ENCODE measurements at regions not wholly inside any gene's neighbourhood (a gene's known extent, or its start where the extent isn't known, plus 50 kb on each side); places are given as distances from the start of the nearest gene placed in this dataset.
"Not testable (repeated sequence)": the region's sequence is repeated elsewhere in the genome, so short reads cannot be mapped to it uniquely, and the experiment has no call there.

DNA sequence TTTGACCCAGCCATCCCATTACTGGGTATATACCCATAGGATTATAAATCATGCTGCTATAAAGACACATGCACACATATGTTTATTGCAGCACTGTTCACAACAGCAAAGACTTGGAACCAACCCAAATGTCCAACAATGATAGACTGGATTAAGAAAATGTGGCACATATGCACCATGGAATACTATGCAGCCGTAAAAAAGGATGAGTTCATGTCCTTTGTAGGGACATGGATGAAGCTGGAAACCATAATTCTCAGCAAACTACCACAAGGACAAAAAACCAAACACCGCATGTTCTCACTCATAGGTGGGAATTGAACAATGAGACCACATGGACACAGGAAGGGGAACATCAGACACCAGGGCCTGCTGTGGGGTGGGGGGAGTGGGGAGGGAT is 129.4 kb upstream of the ZNF366 start:
- H3K27me3 ChIP-seq (ENCODE audit: control insufficient read depth, insufficient read depth, low read length); H3K27ac ChIP-seq (ENCODE audit: low read depth, low read length); H3K9ac ChIP-seq (ENCODE audit: low read depth, low read length); H3K36me3 ChIP-seq (ENCODE audit: control insufficient read depth, insufficient read depth, low read length); H3K9me3 ChIP-seq (ENCODE audit: control insufficient read depth, insufficient read depth, low read length); H3K4me3 ChIP-seq (ENCODE audit: low read depth, low read length): not testable (repeated sequence)
- H3K4me1 ChIP-seq (ENCODE audit: control insufficient read depth, insufficient read depth, low read length): peaks cover 17% of the 10 kb centered on the region

DNA sequence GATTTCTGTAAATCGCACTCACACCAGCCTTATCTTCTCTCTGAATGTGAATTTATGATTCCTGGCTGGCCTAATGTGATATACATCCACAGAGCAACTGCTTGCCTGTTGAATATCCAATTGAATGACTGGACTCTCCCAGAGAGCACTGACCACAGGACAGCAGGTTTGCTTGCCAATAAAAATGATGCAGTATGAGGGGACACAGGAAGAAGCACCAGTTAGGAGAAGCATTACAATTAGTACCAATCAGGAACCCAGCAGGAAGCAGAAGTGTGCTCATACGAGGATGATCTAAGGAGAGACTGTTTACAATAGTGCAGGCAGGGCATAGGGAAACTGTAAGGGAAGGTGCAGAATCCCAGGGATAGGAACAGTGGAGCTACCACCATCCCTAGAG is 127.2 kb upstream of the ZNF366 start:
- H3K27me3 ChIP-seq (ENCODE audit: control insufficient read depth, insufficient read depth, low read length): no peaks in the 10 kb centered on the region
- H3K4me1 ChIP-seq (ENCODE audit: control insufficient read depth, insufficient read depth, low read length): peaks cover 17% of the 10 kb centered on the region
- no peaks in the 10 kb centered on the region for H3K36me3 ChIP-seq (ENCODE audit: control insufficient read depth, insufficient read depth, low read length)
- H3K9ac ChIP-seq (ENCODE audit: low read depth, low read length): no peak overlapping the region
- no peak overlapping the region for H3K27ac ChIP-seq (ENCODE audit: low read depth, low read length)
- H3K9me3 ChIP-seq (ENCODE audit: control insufficient read depth, insufficient read depth, low read length): no peaks in the 10 kb centered on the region
- no peak overlapping the region for H3K4me3 ChIP-seq (ENCODE audit: low read depth, low read length)

- no peak overlapping the region for H3K27ac ChIP-seq (ENCODE audit: low read depth, low read length)
- H3K9ac ChIP-seq (ENCODE audit: low read depth, low read length): no peak overlapping the region
- no peaks in the 10 kb centered on the region for H3K9me3 ChIP-seq (ENCODE audit: control insufficient read depth, insufficient read depth, low read length)
- H3K4me1 ChIP-seq (ENCODE audit: control insufficient read depth, insufficient read depth, low read length): peaks cover 17% of the 10 kb centered on the region
- no peaks in the 10 kb centered on the region for H3K27me3 ChIP-seq (ENCODE audit: control insufficient read depth, insufficient read depth, low read length)
- no peaks in the 10 kb centered on the region for H3K36me3 ChIP-seq (ENCODE audit: control insufficient read depth, insufficient read depth, low read length)
- H3K4me3 ChIP-seq (ENCODE audit: low read depth, low read length): no peak overlapping the region
Measured at GRCh38 chr5:72633649-72634048, 126.4 kb upstream of the ZNF366 start.

GRCh38 chr5:72633041-72633445 is 125.8 kb upstream of the ZNF366 start:
- H3K9ac ChIP-seq (ENCODE audit: low read depth, low read length): no peak overlapping the region
- peaks cover 17% of the 10 kb centered on the region for H3K4me1 ChIP-seq (ENCODE audit: control insufficient read depth, insufficient read depth, low read length)
- no peaks in the 10 kb centered on the region for H3K9me3 ChIP-seq (ENCODE audit: control insufficient read depth, insufficient read depth, low read length)
- H3K27ac ChIP-seq (ENCODE audit: low read depth, low read length): no peak overlapping the region
- no peak overlapping the region for H3K4me3 ChIP-seq (ENCODE audit: low read depth, low read length)
- H3K27me3 ChIP-seq (ENCODE audit: control insufficient read depth, insufficient read depth, low read length): no peaks in the 10 kb centered on the region
- no peaks in the 10 kb centered on the region for H3K36me3 ChIP-seq (ENCODE audit: control insufficient read depth, insufficient read depth, low read length)

DNA sequence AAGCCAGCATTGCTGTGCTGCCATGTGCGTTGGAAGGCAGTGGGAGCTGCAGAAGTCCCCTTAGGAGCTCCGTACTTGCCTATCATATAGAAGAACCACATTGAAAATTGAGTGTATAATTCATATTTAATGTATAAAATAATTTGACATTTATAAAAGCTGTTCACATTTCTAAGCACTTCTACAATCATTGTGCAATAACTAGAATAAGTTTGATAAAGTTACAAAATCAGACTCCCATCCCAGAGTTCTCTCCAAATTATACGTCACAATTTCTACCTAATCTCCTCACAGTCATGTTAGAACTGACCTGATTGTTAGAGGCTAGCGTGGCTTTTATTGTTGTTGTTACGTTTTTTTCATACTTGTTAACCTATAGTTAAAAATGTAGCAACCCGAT is 123.5 kb upstream of the ZNF366 start:
- Histone ChIP-seq H3K27me3 (ENCODE audit: control insufficient read depth, insufficient read depth, low read length) (no peaks in the 10 kb centered on the region), H3K4me3 (ENCODE audit: low read depth, low read length) (no peak overlapping the region), H3K36me3 (ENCODE audit: control insufficient read depth, insufficient read depth, low read length) (no peaks in the 10 kb centered on the region), H3K9me3 (ENCODE audit: control insufficient read depth, insufficient read depth, low read length) (no peaks in the 10 kb centered on the region), H3K27ac (ENCODE audit: low read depth, low read length) (no peak overlapping the region), H3K4me1 (ENCODE audit: control insufficient read depth, insufficient read depth, low read length) (peaks cover 17% of the 10 kb centered on the region), H3K9ac (ENCODE audit: low read depth, low read length) (no peak overlapping the region)

DNA sequence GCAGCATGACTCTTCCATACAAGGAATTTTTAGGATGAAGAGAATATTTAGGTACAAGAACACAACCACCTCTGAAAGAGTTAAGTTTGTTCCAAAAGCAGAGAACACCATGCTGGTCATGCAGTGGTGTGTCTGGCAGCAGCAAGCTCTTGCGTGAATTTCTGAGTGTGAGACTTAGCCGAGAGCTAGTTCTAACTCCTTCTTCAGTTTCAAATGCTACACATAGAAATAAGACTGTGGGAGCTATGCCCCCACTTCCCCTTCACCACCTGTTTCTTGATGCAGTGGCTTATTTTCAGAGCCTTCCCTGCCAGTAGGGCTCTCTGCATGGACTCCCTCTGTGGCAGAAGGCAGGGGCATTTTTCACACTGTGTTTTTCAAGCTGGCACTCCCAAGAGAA is 122.9 kb upstream of the ZNF366 start:
- H3K9ac ChIP-seq (ENCODE audit: low read depth, low read length): no peak overlapping the region
- peaks cover 17% of the 10 kb centered on the region for H3K4me1 ChIP-seq (ENCODE audit: control insufficient read depth, insufficient read depth, low read length)
- H3K27ac ChIP-seq (ENCODE audit: low read depth, low read length): no peak overlapping the region
- H3K4me3 ChIP-seq (ENCODE audit: low read depth, low read length): no peak overlapping the region
- no peaks in the 10 kb centered on the region for H3K27me3 ChIP-seq (ENCODE audit: control insufficient read depth, insufficient read depth, low read length)
- no peaks in the 10 kb centered on the region for H3K9me3 ChIP-seq (ENCODE audit: control insufficient read depth, insufficient read depth, low read length)
- H3K36me3 ChIP-seq (ENCODE audit: control insufficient read depth, insufficient read depth, low read length): no peaks in the 10 kb centered on the region

- Histone ChIP-seq H3K4me3 (ENCODE audit: low read depth, low read length) (no peak overlapping the region), H3K4me1 (ENCODE audit: control insufficient read depth, insufficient read depth, low read length) (peaks cover 8% of the 10 kb centered on the region; the same call in 1 of the 2 replicates), H3K27me3 (ENCODE audit: control insufficient read depth, insufficient read depth, low read length) (no peaks in the 10 kb centered on the region), H3K9ac (ENCODE audit: low read depth, low read length) (no peak overlapping the region), H3K36me3 (ENCODE audit: control insufficient read depth, insufficient read depth, low read length) (no peaks in the 10 kb centered on the region), H3K9me3 (ENCODE audit: control insufficient read depth, insufficient read depth, low read length) (no peaks in the 10 kb centered on the region), H3K27ac (ENCODE audit: low read depth, low read length) (no peak overlapping the region)
Measured at GRCh38 chr5:72628771-72629371, 121.7 kb upstream of the ZNF366 start.

DNA sequence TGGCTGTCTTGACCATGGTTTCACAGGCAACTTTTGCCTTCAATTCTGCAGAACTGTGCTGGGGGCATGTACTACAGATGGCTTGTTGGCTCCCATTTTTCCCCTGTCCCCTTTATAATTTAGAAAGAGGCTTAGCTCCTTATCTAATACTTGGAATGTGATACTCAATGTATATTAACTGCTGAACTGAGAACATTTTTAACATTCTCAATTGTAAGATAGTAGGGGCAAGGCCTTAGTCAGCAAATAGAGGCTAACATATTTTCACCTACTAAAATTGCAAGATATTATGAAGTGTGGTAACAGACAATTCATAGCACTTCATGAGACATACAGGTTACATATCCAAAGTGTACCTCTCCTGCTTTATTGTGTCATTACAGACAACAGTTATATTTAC is 118.1 kb upstream of the ZNF366 start:
- H3K27ac ChIP-seq (ENCODE audit: low read depth, low read length): no peak overlapping the region
- no peaks in the 10 kb centered on the region for H3K9me3 ChIP-seq (ENCODE audit: control insufficient read depth, insufficient read depth, low read length)

DNA sequence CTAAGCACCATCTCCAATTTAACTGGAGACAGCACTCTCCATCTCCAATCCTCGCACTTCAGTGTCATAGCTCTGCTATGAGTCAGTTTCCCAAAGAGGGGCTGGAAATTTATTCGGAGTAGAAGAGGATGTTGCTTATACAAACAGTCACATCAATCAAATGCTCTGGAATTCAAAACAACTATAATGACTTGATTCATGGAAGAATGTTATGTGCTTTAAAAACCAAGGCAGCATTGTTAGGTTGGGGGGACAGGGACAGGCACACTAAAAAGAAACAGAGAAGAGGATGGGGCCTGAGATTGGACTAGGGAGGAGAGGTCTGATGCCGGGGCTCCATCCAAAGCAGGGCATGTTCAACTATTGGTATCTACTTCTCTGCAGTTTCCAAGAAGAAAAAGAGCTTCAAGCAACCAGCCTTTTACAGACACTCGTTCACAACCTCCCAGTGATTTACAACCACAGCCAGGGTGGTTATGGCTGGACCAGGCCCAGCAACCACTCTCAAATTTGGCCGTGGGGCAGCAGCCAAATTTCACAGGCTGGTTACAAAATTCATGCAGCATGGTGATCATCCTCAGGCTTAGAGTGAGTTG is 117.5 kb upstream of the ZNF366 start:
- Histone ChIP-seq H3K27me3 (ENCODE audit: control insufficient read depth, insufficient read depth, low read length) (no peaks in the 10 kb centered on the region), H3K9ac (ENCODE audit: low read depth, low read length) (no peak overlapping the region), H3K27ac (ENCODE audit: low read depth, low read length) (no peak overlapping the region), H3K4me1 (ENCODE audit: control insufficient read depth, insufficient read depth, low read length) (no peaks in the 10 kb centered on the region), H3K36me3 (ENCODE audit: control insufficient read depth, insufficient read depth, low read length) (no peaks in the 10 kb centered on the region), H3K9me3 (ENCODE audit: control insufficient read depth, insufficient read depth, low read length) (no peaks in the 10 kb centered on the region), H3K4me3 (ENCODE audit: low read depth, low read length) (no peak overlapping the region)

More for the DNA sequence above, 118.1 kb upstream of the ZNF366 start:
- Histone ChIP-seq H3K9ac (ENCODE audit: low read depth, low read length) (no peak overlapping the region), H3K27me3 (ENCODE audit: control insufficient read depth, insufficient read depth, low read length) (no peaks in the 10 kb centered on the region), H3K4me3 (ENCODE audit: low read depth, low read length) (no peak overlapping the region), H3K4me1 (ENCODE audit: control insufficient read depth, insufficient read depth, low read length) (no peaks in the 10 kb centered on the region), H3K36me3 (ENCODE audit: control insufficient read depth, insufficient read depth, low read length) (no peaks in the 10 kb centered on the region)

DNA sequence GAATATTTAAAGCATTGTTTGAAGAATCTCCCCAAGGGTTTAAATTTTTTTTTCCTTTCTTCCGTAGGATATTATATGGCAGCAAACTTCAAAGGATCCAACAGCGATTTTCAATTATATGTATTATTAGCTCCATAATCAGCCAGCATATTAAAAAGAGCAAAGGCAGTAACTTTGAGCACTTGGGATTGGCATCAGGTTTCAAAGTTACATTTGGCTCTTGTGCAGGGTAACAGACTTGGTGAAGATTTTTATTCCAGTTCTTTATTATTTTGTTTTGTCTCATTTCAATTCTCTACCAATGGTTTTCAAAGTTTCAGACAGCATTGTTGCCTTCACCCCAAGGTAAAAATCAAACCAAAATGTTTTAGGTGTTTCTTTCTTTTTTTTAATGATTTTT is 116.7 kb upstream of the ZNF366 start:
- Histone ChIP-seq H3K27me3 (ENCODE audit: control insufficient read depth, insufficient read depth, low read length) (no peaks in the 10 kb centered on the region), H3K9ac (ENCODE audit: low read depth, low read length) (no peak overlapping the region)

GRCh38 chr5:72623323-72623722 is 116.1 kb upstream of the ZNF366 start:
- Histone ChIP-seq H3K27ac (ENCODE audit: low read depth, low read length) (no peak overlapping the region), H3K4me3 (ENCODE audit: low read depth, low read length) (no peak overlapping the region), H3K9ac (ENCODE audit: low read depth, low read length) (no peak overlapping the region), H3K4me1 (ENCODE audit: control insufficient read depth, insufficient read depth, low read length) (peaks cover 11% of the 10 kb centered on the region; the same call in 1 of the 2 replicates), H3K36me3 (ENCODE audit: control insufficient read depth, insufficient read depth, low read length) (no peaks in the 10 kb centered on the region), H3K9me3 (ENCODE audit: control insufficient read depth, insufficient read depth, low read length) (no peaks in the 10 kb centered on the region), H3K27me3 (ENCODE audit: control insufficient read depth, insufficient read depth, low read length) (no peaks in the 10 kb centered on the region)

More for the DNA sequence above, 116.7 kb upstream of the ZNF366 start:
- H3K4me1 ChIP-seq (ENCODE audit: control insufficient read depth, insufficient read depth, low read length): peaks cover 8% of the 10 kb centered on the region; the same call in 1 of the 2 replicates
- no peak overlapping the region for H3K4me3 ChIP-seq (ENCODE audit: low read depth, low read length)
- H3K36me3 ChIP-seq (ENCODE audit: control insufficient read depth, insufficient read depth, low read length): no peaks in the 10 kb centered on the region
- no peaks in the 10 kb centered on the region for H3K9me3 ChIP-seq (ENCODE audit: control insufficient read depth, insufficient read depth, low read length)
- no peak overlapping the region for H3K27ac ChIP-seq (ENCODE audit: low read depth, low read length)
